Kidney tubule cell (primary cell): ENCODE measurements at regions not wholly inside any gene's neighbourhood (a gene's known extent, or its start where the extent isn't known, plus 50 kb on each side); places are given as distances from the start of the nearest gene placed in this dataset.
"Not testable (repeated sequence)": the region's sequence is repeated elsewhere in the genome, so short reads cannot be mapped to it uniquely, and the experiment has no call there.

ENCODE experiments used
- DNase-seq: peaks from one replicate; pipeline ENCODE4 v3.0.0-alpha.2; 2018; ENCODE audit warnings: low spot score

GRCh38 chr1:236343246-236343870 lies 50.7 kb upstream of the EDARADD start:
- DNase-seq, result no peak

- DNase-seq, result no peak
Observed at GRCh38 chr1:236342403-236343245, 51.5 kb upstream of the EDARADD start.

- no peak for DNase-seq
Observed at GRCh38 chr1:236341298-236341697, 52.8 kb upstream of the EDARADD start.

- peak; percentile 10 for DNase-seq
Observed at GRCh38 chr1:236338096-236338495, 56.0 kb upstream of the EDARADD start.

- DNase-seq, result no peak
Observed at GRCh38 chr1:236336084-236336483, 54.3 kb upstream of the ERO1B start.

- not testable (repeated sequence) for DNase-seq
Observed at GRCh38 chr1:236335633-236336032, 53.9 kb upstream of the ERO1B start.

- DNase-seq, result no peak
Observed at GRCh38 chr1:236334893-236335545, 53.3 kb upstream of the ERO1B start.

- DNase-seq, result no peak
Observed at GRCh38 chr1:236332092-236332758, 50.5 kb upstream of the ERO1B start.
